Endothelial cell of umbilical vein (primary cell): ENCODE measurements at regions not wholly inside any gene's neighbourhood (a gene's known extent, or its start where the extent isn't known, plus 50 kb on each side); places are given as distances from the start of the nearest gene placed in this dataset.

Experiments used
- BruUV-seq: library from RNA; stranded (reverse); fragments of 400-500 nt; replicated peaks from 2 replicates; lab custom pipeline; 2021; lab: Mats Ljungman, UMichigan
- CTCF ChIA-PET: fragments of 300-600, 350-600 bp; sonication (Branson Sonifier 250); formaldehyde crosslinking; loops from one replicate; lab custom pipeline; 2021; ENCODE audit warnings: antibody characterized with exemption, inconsistent platforms; lab: Charles Lee
- POLR2A ChIA-PET: fragments of 300-600, 350-600 bp; sonication (Branson Sonifier 250); formaldehyde crosslinking; loops from one replicate; lab custom pipeline; 2021; ENCODE audit warnings: antibody characterized with exemption, inconsistent platforms; lab: Charles Lee
- DNase-seq: peaks from one replicate; pipeline ENCODE4 v3.0.0-alpha.2; 2011; ENCODE audit warnings: low read depth, low spot score
- FAIRE-seq: peaks from 2 replicates; lab custom pipeline; 2011; peaks lifted over from hg19 to GRCh38; lab: Jason Lieb, UNC
- H2AFZ ChIP-seq: 2 replicates; pipeline ENCODE4 v1.6.0; 2012; ENCODE audit warnings: low read depth, low read length, control low read depth, inconsistent platforms
- H3K27ac ChIP-seq: 2 replicates; pipeline ENCODE4 v1.5.1; 2011; ENCODE audit warnings: low read depth, mild to moderate bottlenecking, control low read depth, low read length, moderate library complexity; ENCODE audit not compliant: insufficient read depth
- H3K27me3 ChIP-seq, 2 experiments: 2 replicates each; pipeline versions ENCODE4 v1.6.0 to v1.6.1; 2011; ENCODE audit warnings: low read length in 2 of 2, mixed read lengths in 1 of 2; ENCODE audit not compliant: control insufficient read depth in 2 of 2, insufficient read depth in 2 of 2
- H3K36me3 ChIP-seq, 2 experiments: 2 replicates in 1 of 2; 3 replicates in 1 of 2; pipeline ENCODE4 v1.5.1; 2011; ENCODE audit warnings: low read length in 2 of 2, mild to moderate bottlenecking in 1 of 2, moderate library complexity in 1 of 2; ENCODE audit not compliant: control insufficient read depth in 2 of 2, insufficient read depth in 2 of 2; ENCODE audit errors: extremely low read depth in 1 of 2
- H3K4me1 ChIP-seq: 3 replicates; pipeline ENCODE4 v1.5.1; 2011; ENCODE audit warnings: mild to moderate bottlenecking, low read length; ENCODE audit not compliant: control insufficient read depth, insufficient read depth; ENCODE audit errors: extremely low read depth
- H3K4me2 ChIP-seq: 2 replicates; pipeline ENCODE4 v1.6.1; 2011; ENCODE audit warnings: low read length, control low read depth, mixed read lengths; ENCODE audit not compliant: insufficient read depth
- H3K4me3 ChIP-seq, 3 experiments: fragments of 200-600 bp in 1 of 3; sonication (generic), shearing (Covaris generic) in 1 of 3; replicated peaks in 1 of 3; 2 replicates each; pipeline ENCODE4 v1.5.1; 2011 to 2016; ENCODE audit warnings: control low read depth in 3 of 3, low read length in 3 of 3, mild to moderate bottlenecking in 2 of 3, inconsistent platforms in 1 of 3, low read depth in 1 of 3, moderate library complexity in 1 of 3; ENCODE audit not compliant: insufficient read depth in 1 of 3
- H3K79me2 ChIP-seq: 2 replicates; pipeline ENCODE4 v1.6.0; 2012; ENCODE audit warnings: low read length, inconsistent platforms; ENCODE audit not compliant: control insufficient read depth, insufficient read depth
- H3K9ac ChIP-seq: replicated peaks from 2 replicates; pipeline ENCODE3; 2011; ENCODE audit warnings: low read length, control low read depth; ENCODE audit not compliant: insufficient read depth; ENCODE audit errors: extremely low read depth
- H3K9me1 ChIP-seq: replicated peaks from 3 replicates; pipeline ENCODE4 v1.6.0; 2011; ENCODE audit warnings: mild to moderate bottlenecking, low read length; ENCODE audit not compliant: control insufficient read depth, insufficient read depth; ENCODE audit errors: extremely low read depth
- H3K9me3 ChIP-seq: replicated peaks from 2 replicates; pipeline ENCODE4 v1.5.1; 2012; ENCODE audit warnings: low read length, inconsistent platforms; ENCODE audit not compliant: control insufficient read depth, insufficient read depth
- H4K20me1 ChIP-seq: replicated peaks from 2 replicates; pipeline ENCODE3; 2011; ENCODE audit warnings: mild to moderate bottlenecking, low read length; ENCODE audit not compliant: control insufficient read depth, insufficient read depth; ENCODE audit errors: extremely low read depth
- EZH2 ChIP-seq: IDR thresholded peaks from 2 replicates; pipeline ENCODE4 v1.6.1; 2012; ENCODE audit warnings: borderline replicate concordance, low read depth, mild to moderate bottlenecking, moderate library complexity, low read length, inconsistent platforms; ENCODE audit not compliant: severe bottlenecking
- FOS ChIP-seq: IDR thresholded peaks from 2 replicates; pipeline ENCODE4 v1.6.1; 2011; ENCODE audit warnings: mild to moderate bottlenecking, low read length, moderate library complexity, borderline replicate concordance; ENCODE audit not compliant: insufficient read depth
- GATA2 ChIP-seq: IDR thresholded peaks from 2 replicates; pipeline ENCODE4 v1.7.0; 2011; ENCODE audit warnings: low read depth, mild to moderate bottlenecking, moderate library complexity, mixed read lengths, low read length; ENCODE audit not compliant: insufficient read length, insufficient read depth
- JUN ChIP-seq: IDR thresholded peaks from 2 replicates; pipeline ENCODE4 v1.6.1; 2011; ENCODE audit warnings: borderline replicate concordance, low read depth; ENCODE audit not compliant: insufficient read length, insufficient read depth
- MYC ChIP-seq: IDR thresholded peaks from one replicate; pipeline ENCODE4 v1.6.1; 2011; ENCODE audit warnings: mild to moderate bottlenecking, low read depth, low read length
- POLR2A ChIP-seq: IDR thresholded peaks from 2 replicates; pipeline ENCODE4 v1.6.1; 2012; ENCODE audit warnings: low read depth, mild to moderate bottlenecking, control low read depth, low read length
- POLR2AphosphoS5 ChIP-seq: IDR thresholded peaks from 2 replicates; pipeline ENCODE4 v1.6.1; 2012; ENCODE audit warnings: low read depth, mild to moderate bottlenecking, control low read depth, low read length, moderate library complexity; ENCODE audit not compliant: insufficient read depth
- dilution Hi-C: fragments of 300-500 bp; cut with MboI; formaldehyde crosslinking; loops from one replicate; pipeline ENCODE4 v1.15.0; 2019; ENCODE audit warnings: low sequenced_read_pairs; ENCODE audit not compliant: extremely low pct_ligation_motif_present
- intact Hi-C: fragments of 100-400 bp; cut with micrococcal nuclease; formaldehyde crosslinking; loops from one replicate; pipeline ENCODE4 v1.10.0; 2022
- TF ChIP-seq, protein P1 (sequence below): IDR thresholded peaks from 2 replicates; pipeline ENCODE4 v1.6.1; 2011; ENCODE audit not compliant: insufficient read depth, insufficient read length
- TF ChIP-seq, protein P2 (sequence below), 2 donors: IDR thresholded peaks; 1 replicate in 1 of 2; 2 replicates in 1 of 2; pipeline ENCODE4 v1.5.1; 2011; ENCODE audit warnings: low read length in 2 of 2, mild to moderate bottlenecking in 2 of 2, moderate library complexity in 2 of 2, control low read depth in 1 of 2, inconsistent platforms in 1 of 2, low read depth in 1 of 2; ENCODE audit not compliant: insufficient read depth in 1 of 2; ENCODE audit errors: extremely low read depth in 1 of 2

DNA sequence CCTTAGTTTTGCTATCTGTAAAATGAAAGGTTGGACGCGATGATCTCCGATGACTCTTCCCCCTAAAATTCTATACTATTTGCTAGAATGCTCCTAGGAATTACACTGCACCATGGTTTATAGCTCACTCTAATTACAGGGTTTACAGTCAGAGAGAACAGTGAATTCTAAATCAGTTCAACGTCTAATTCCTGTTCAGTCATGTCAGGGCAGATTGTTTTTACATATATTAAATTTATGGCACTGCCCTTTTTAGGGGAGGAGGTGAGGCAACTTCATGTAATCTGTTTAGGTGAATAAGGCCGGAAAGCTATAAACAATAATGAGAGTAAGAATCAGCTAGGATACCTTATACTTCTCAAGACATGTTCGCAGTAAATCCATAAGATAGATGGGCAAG is 293.9 kb downstream of the BAMBI start:
- DNase-seq (no peak), FAIRE-seq (no peak)
- Histone ChIP-seq H2AFZ (no peak overlapping the region), H3K27ac (no peak overlapping the region), H4K20me1 (no peaks in the 10 kb centered on the region), H3K4me1 (peaks cover 10% of the 10 kb centered on the region), H3K9me3 (no peaks in the 10 kb centered on the region), H3K9me1 (no peaks in the 10 kb centered on the region), H3K4me2 (no peak overlapping the region), H3K79me2 (no peaks in the 10 kb centered on the region), H3K9ac (no peak overlapping the region), H3K4me3 (no peak overlapping the region), H3K36me3 (no peaks in the 10 kb centered on the region), H3K27me3 (no peaks in the 10 kb centered on the region)
- no peak for TF ChIP-seq POLR2AphosphoS5
- no peak for TF ChIP-seq MYC
- TF ChIP-seq, protein P1, sequence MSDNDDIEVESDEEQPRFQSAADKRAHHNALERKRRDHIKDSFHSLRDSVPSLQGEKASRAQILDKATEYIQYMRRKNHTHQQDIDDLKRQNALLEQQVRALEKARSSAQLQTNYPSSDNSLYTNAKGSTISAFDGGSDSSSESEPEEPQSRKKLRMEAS: no peak
- TF ChIP-seq POLR2A: no peak
- TF ChIP-seq, protein P2, sequence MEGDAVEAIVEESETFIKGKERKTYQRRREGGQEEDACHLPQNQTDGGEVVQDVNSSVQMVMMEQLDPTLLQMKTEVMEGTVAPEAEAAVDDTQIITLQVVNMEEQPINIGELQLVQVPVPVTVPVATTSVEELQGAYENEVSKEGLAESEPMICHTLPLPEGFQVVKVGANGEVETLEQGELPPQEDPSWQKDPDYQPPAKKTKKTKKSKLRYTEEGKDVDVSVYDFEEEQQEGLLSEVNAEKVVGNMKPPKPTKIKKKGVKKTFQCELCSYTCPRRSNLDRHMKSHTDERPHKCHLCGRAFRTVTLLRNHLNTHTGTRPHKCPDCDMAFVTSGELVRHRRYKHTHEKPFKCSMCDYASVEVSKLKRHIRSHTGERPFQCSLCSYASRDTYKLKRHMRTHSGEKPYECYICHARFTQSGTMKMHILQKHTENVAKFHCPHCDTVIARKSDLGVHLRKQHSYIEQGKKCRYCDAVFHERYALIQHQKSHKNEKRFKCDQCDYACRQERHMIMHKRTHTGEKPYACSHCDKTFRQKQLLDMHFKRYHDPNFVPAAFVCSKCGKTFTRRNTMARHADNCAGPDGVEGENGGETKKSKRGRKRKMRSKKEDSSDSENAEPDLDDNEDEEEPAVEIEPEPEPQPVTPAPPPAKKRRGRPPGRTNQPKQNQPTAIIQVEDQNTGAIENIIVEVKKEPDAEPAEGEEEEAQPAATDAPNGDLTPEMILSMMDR (IDR thresholded peaks at IDR 0.05; ENCODE audit: extremely low read depth in 1 of 2, insufficient read depth in 1 of 2, low read depth in 1 of 2, low read length in 2 of 2): no peak
- TF ChIP-seq JUN: no peak
- TF ChIP-seq FOS: no peak
- TF ChIP-seq EZH2: no peak
- no peak for TF ChIP-seq GATA2
- no TSS peak for BruUV-seq
- CTCF ChIA-PET: interaction anchor here (3.1 kb wide), 1 partner anchor 20 kb away, joined by 13 read pairs; no protein-coding TSS in a partner anchor
- dilution Hi-C loops (no loop called here), intact Hi-C loops (no loop called here)
- POLR2A ChIA-PET: no interaction called here
